ENCODE measurements at regions not wholly inside any gene's neighbourhood (a gene's known extent, or its start where the extent isn't known, plus 50 kb on each side); places are given as distances from the start of the nearest gene placed in this dataset.

DNA sequence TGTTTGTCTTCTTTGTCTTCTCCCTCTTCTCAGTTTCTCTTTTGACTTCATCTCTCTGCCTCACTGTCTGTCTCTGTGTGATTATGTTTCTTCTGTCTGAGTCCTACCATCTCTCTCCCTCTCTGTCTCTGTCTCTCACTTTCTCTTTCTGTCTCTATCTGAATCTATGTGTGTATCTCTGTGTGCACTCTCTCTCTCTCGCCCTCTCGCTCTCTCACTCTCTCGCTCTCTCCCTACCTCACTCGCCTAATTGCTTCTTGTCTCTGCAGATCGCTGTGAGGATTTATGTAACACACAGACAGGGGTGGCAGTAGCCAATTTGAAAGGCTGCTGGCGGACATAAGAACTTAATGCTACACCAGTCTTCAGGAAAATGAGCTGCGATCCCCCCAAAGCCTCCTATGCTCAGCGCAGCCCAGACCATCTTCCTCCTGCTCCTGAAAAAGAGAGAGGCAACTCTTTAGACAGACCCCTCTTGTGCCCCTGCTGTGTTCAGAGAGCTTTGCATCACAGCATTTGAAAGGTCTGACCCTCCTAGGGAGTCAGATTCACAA is 140.9 kb downstream of the CCT6B start:
- no peak for TF ChIP-seq CTCF (IDR thresholded peaks at IDR 0.05; ENCODE audit: low read depth, low read length)
- H3K36me3 ChIP-seq: no peaks in the 10 kb centered on the region
- peak overlapping the region; percentile 18; the same call in 1 of the 2 replicates for H3K4me3 ChIP-seq (ENCODE audit: low read depth, low read length)
- no peaks in the 10 kb centered on the region for H3K27me3 ChIP-seq (ENCODE audit: insufficient read depth, low read depth, severe bottlenecking)
- H3K9me3 ChIP-seq (ENCODE audit: severe bottlenecking): no peaks in the 10 kb centered on the region
- peak overlapping the region; percentile 29 for H3K27ac ChIP-seq
- DNase-seq: peak; percentile 71

DNA sequence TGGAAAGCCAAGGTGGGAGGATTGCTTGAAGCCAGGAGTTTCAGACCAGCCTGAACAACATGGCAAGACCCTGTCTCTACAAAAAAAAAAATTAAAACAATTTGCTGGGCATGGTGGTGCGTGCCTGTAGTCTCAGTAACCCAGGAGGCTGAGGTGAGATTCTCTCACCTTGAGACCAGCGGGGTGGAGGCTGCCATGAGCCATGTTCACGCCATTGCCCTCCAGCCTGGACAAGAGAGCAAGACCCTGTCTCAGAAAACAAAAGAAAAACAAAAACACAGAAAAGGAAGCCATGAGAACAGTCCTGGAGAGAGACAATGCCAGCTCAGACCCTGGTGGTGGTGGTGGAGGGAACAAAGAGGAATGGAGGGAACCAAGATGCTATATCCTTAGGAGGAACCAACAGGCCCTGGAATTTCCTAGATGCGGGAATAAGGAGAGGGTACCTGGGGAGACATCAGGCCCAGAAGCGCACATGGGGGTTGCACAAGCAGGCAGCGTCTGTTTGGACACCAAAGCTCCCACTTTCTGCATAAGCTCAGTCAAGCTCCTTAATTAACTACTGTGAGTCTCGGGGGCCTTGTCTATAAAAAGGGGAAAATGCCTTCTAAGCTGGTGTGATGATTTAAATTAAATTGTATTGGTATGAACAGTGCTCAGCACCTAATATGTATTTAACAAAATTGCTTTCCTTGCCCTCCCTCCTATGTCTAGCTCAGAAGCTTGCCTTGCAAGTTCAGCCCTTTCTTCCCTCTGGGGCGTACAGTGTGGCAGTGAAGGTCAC is 143.8 kb downstream of the CCT6B start:
- TF ChIP-seq CTCF (IDR thresholded peaks at IDR 0.05; ENCODE audit: low read depth, low read length): no peak
- no peaks in the 10 kb centered on the region for H3K27me3 ChIP-seq (ENCODE audit: insufficient read depth, low read depth, severe bottlenecking)
- no peaks in the 10 kb centered on the region for H3K9me3 ChIP-seq (ENCODE audit: severe bottlenecking)
- DNase-seq: peak; percentile 12
- no peaks in the 10 kb centered on the region for H3K36me3 ChIP-seq
- no peak overlapping the region for H3K4me3 ChIP-seq (ENCODE audit: low read depth, low read length)
- H3K27ac ChIP-seq: no peak overlapping the region

DNA sequence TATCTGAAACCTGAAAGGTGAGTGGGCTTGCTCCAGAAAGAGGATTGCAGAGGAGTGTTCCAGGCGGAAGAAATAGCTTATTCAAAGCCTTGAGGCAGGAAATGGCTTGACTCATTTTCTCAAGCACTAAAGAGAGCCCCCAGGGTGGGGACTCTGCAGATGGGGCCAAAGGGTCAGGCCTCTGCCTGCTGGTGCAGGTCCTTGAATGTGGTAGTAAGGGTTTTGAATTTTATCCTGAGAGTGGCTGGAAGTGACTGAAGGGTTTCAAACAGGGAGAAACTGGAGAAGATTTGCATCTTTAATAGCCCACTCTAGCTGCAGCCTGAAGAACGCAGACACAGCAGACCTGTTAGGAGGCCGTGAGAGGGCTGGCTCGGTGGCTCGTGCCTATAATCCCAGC is 144.4 kb downstream of the CCT6B start:
- peak; percentile 20 for DNase-seq
- no peak overlapping the region for H3K4me3 ChIP-seq (ENCODE audit: low read depth, low read length)
- no peaks in the 10 kb centered on the region for H3K27me3 ChIP-seq (ENCODE audit: insufficient read depth, low read depth, severe bottlenecking)
- H3K36me3 ChIP-seq: no peaks in the 10 kb centered on the region
- no peak for TF ChIP-seq CTCF (IDR thresholded peaks at IDR 0.05; ENCODE audit: low read depth, low read length)
- no peaks in the 10 kb centered on the region for H3K9me3 ChIP-seq (ENCODE audit: severe bottlenecking)
- H3K27ac ChIP-seq: no peak overlapping the region

DNA sequence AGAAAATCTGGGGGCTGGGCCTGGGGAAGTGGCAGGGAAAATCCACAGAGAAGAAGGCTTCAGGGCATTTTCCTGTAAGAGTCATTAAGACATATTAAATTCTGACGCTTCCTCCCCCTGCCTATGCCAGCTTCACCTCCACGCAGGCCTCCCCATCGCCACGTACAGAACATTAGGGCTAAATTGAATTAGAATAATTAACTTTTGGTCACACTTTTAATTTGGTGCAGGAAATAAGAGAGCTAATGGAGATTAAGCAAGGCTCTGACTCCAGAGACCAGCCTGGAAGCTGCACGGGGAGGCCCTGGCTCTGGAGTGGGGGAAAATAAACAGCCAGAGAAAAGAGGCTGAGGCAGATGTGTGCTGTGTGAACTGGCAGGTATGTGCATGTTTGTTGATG is 148.0 kb downstream of the CCT6B start:
- H3K27me3 ChIP-seq (ENCODE audit: insufficient read depth, low read depth, severe bottlenecking): no peaks in the 10 kb centered on the region
- no peak for DNase-seq
- no peak overlapping the region for H3K4me3 ChIP-seq (ENCODE audit: low read depth, low read length)
- H3K9me3 ChIP-seq (ENCODE audit: severe bottlenecking): no peaks in the 10 kb centered on the region
- H3K36me3 ChIP-seq: no peaks in the 10 kb centered on the region
- TF ChIP-seq CTCF (IDR thresholded peaks at IDR 0.05; ENCODE audit: low read depth, low read length): no peak
- no peak overlapping the region for H3K27ac ChIP-seq

- H3K4me3 ChIP-seq (ENCODE audit: low read depth, low read length): no peak overlapping the region
- no peak overlapping the region for H3K27ac ChIP-seq
- no peak for TF ChIP-seq CTCF (IDR thresholded peaks at IDR 0.05; ENCODE audit: low read depth, low read length)
- no peaks in the 10 kb centered on the region for H3K36me3 ChIP-seq
- no peaks in the 10 kb centered on the region for H3K9me3 ChIP-seq (ENCODE audit: severe bottlenecking)
- no peaks in the 10 kb centered on the region for H3K27me3 ChIP-seq (ENCODE audit: insufficient read depth, low read depth, severe bottlenecking)
- DNase-seq: no peak
These were observed 149.7 kb downstream of the CCT6B start for GRCh38 chr17:34811561-34811960.

Data from WERI-Rb-1 (cell line).